Endothelial cell of umbilical vein (primary cell): ENCODE measurements at regions not wholly inside any gene's neighbourhood (a gene's known extent, or its start where the extent isn't known, plus 50 kb on each side); places are given as distances from the start of the nearest gene placed in this dataset.

ENCODE experiments used
- EZH2 ChIP-seq: IDR thresholded peaks from 2 replicates; pipeline ENCODE4 v1.6.1; 2012; ENCODE audit warnings: borderline replicate concordance, low read depth, mild to moderate bottlenecking, moderate library complexity, low read length, inconsistent platforms; ENCODE audit not compliant: severe bottlenecking
- GATA2 ChIP-seq: IDR thresholded peaks from 2 replicates; pipeline ENCODE4 v1.7.0; 2011; ENCODE audit warnings: low read depth, mild to moderate bottlenecking, moderate library complexity, mixed read lengths, low read length; ENCODE audit not compliant: insufficient read length, insufficient read depth
- POLR2A ChIP-seq: IDR thresholded peaks from 2 replicates; pipeline ENCODE4 v1.6.1; 2012; ENCODE audit warnings: low read depth, mild to moderate bottlenecking, control low read depth, low read length
- TF ChIP-seq, protein P1 (sequence below), 2 donors: IDR thresholded peaks; 1 replicate in 1 of 2; 2 replicates in 1 of 2; pipeline ENCODE4 v1.5.1; 2011; ENCODE audit warnings: low read length in 2 of 2, mild to moderate bottlenecking in 2 of 2, moderate library complexity in 2 of 2, control low read depth in 1 of 2, inconsistent platforms in 1 of 2, low read depth in 1 of 2; ENCODE audit not compliant: insufficient read depth in 1 of 2; ENCODE audit errors: extremely low read depth in 1 of 2
- TF ChIP-seq, protein P2 (sequence below): IDR thresholded peaks from 2 replicates; pipeline ENCODE4 v1.6.1; 2011; ENCODE audit not compliant: insufficient read depth, insufficient read length

DNA sequence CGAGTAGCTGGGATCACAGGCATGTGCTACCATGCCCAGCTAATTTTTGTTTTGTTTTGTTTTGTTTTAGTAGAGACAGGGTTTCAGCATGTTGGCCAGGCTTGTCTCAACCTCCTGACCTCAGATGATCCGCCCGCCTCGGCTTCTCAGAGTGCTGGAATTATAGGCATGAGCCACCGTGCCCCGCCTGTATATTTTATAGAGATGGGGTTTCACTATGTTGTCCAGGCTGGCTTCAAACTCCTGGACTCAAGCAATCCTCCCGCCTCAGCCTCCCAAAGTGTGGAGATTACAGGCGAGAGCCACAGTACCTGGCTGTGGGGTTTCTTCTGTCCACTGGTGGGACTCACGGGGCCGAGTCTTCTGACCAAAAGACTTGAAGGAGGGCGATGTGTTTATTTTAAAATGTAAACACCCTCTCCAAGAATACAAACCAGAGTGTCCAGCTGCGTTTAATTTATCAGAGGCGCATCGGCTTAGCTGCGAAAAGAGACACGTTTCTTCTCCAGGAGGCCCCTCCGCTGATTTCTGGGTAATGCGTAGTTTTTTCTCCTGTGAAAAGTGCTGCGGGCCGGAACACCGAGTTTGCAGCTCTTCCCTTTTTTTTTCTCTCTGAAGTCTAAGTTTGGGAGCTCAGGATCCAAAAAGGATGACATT, 86.9 kb upstream of the CIBAR2 start:
- TF ChIP-seq, protein P1, sequence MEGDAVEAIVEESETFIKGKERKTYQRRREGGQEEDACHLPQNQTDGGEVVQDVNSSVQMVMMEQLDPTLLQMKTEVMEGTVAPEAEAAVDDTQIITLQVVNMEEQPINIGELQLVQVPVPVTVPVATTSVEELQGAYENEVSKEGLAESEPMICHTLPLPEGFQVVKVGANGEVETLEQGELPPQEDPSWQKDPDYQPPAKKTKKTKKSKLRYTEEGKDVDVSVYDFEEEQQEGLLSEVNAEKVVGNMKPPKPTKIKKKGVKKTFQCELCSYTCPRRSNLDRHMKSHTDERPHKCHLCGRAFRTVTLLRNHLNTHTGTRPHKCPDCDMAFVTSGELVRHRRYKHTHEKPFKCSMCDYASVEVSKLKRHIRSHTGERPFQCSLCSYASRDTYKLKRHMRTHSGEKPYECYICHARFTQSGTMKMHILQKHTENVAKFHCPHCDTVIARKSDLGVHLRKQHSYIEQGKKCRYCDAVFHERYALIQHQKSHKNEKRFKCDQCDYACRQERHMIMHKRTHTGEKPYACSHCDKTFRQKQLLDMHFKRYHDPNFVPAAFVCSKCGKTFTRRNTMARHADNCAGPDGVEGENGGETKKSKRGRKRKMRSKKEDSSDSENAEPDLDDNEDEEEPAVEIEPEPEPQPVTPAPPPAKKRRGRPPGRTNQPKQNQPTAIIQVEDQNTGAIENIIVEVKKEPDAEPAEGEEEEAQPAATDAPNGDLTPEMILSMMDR (IDR thresholded peaks at IDR 0.05; ENCODE audit: extremely low read depth in 1 of 2, insufficient read depth in 1 of 2, low read depth in 1 of 2, low read length in 2 of 2): no peak
- TF ChIP-seq POLR2A: no peak
- TF ChIP-seq EZH2: no peak
- TF ChIP-seq, protein P2, sequence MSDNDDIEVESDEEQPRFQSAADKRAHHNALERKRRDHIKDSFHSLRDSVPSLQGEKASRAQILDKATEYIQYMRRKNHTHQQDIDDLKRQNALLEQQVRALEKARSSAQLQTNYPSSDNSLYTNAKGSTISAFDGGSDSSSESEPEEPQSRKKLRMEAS: no peak
- no peak for TF ChIP-seq GATA2
